Activated naive CD8-positive, alpha-beta T cell treated with anti-CD3 and anti-CD28 coated beads, Interleukin-2, amount 50 U/mL, for 24 hours (primary cell): ENCODE measurements at regions not wholly inside any gene's neighbourhood (a gene's known extent, or its start where the extent isn't known, plus 50 kb on each side); places are given as distances from the start of the nearest gene placed in this dataset.

Experiments
- ATAC-seq: fragments of 150-1000 bp; cut with Tn5 transposase; one replicate; pipeline ENCODE4 v1.10.0; 2021
- DNase-seq: peaks from one replicate; pipeline ENCODE4 v3.0.0; 2021
- H3K27ac Mint-ChIP-seq: one replicate; pipeline ENCODE4 v1.8.0; 2021; ENCODE audit warnings: mild to moderate bottlenecking, mixed read lengths
- H3K27me3 Mint-ChIP-seq: one replicate; pipeline ENCODE4 v1.8.0; 2021; ENCODE audit warnings: mixed read lengths
- H3K36me3 Mint-ChIP-seq: one replicate; pipeline ENCODE4 v1.8.0; 2021; ENCODE audit warnings: low read depth, mixed read lengths
- H3K4me1 Mint-ChIP-seq: one replicate; pipeline ENCODE4 v1.8.0; 2021; ENCODE audit warnings: mixed read lengths
- H3K4me3 Mint-ChIP-seq: one replicate; pipeline ENCODE4 v1.8.0; 2021; ENCODE audit warnings: mild to moderate bottlenecking, moderate library complexity, mixed read lengths
- H3K9me3 Mint-ChIP-seq: one replicate; pipeline ENCODE4 v1.8.0; 2021; ENCODE audit warnings: mixed read lengths

DNA sequence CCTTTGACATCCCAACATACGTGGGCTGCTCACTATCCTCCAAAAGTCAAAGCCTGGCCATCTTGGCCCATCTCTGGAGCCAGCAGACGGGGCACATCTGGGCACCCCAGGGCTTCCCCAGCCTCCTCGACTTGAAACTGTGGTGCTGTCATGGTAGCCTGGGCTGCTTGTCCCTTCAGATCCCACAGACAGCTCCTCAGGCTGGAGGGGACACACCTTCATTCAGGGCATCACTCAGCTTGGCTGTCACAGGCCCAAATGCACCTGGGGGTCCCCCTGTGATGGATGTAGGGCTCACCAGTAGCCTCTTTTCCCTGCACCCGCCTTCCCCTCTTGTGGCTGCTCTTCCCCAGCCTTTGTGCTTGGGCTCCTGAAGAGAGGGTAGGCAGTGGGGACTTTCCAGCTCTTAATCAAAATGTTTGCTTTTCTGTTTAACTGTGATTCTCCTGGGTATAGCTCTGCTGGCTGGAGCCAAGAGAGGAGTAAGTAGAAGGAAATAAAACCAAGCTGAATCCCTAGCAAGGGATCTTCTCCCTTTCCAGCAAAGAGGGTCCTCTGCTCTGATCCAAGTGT, 92.3 kb downstream of the GYPC start:
- no peak overlapping the region for H3K4me3 Mint-ChIP-seq
- H3K27me3 Mint-ChIP-seq: no peaks in the 10 kb centered on the region
- DNase-seq (no peak), ATAC-seq (no peak)
- no peaks in the 10 kb centered on the region for H3K36me3 Mint-ChIP-seq
- no peak overlapping the region for H3K27ac Mint-ChIP-seq
- H3K4me1 Mint-ChIP-seq: peaks cover 5% of the 10 kb centered on the region
- no peaks in the 10 kb centered on the region for H3K9me3 Mint-ChIP-seq

DNA sequence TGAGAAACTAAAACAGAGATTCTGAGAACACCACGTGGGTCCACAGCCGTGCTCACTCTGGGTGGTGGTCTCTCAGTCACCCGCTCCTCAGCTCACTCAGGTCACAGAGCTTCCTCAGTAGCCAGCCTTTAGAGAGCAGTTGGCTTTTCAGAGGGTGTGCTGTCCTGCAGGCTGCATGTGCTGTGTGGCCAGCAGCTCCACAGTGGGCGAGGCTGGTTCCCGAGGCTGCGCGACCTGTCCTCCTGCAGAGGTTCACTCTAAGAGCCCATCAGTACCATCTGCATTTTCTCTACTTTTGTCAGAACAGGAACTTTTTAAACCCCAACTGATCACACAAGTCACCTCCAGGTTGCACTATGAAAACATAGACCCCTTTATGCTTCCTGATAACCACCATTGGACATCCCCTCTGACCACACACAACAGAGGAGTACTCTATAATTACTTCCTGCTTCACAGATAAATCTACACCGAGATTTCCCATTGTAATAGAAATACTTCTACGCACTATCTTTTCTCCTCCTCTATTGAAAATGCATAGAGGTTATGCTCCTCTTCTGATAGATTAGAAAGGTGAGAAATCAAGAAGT, 93.1 kb downstream of the GYPC start:
- Mint-ChIP-seq H3K27ac (no peak overlapping the region), H3K4me3 (no peak overlapping the region), H3K36me3 (no peaks in the 10 kb centered on the region), H3K4me1 (peaks cover 5% of the 10 kb centered on the region), H3K9me3 (no peaks in the 10 kb centered on the region), H3K27me3 (no peaks in the 10 kb centered on the region)
- DNase-seq (no peak), ATAC-seq (no peak)

GRCh38 chr2:126749537-126749936, 93.6 kb downstream of the GYPC start:
- Mint-ChIP-seq H3K36me3 (no peaks in the 10 kb centered on the region), H3K27ac (no peak overlapping the region), H3K9me3 (no peaks in the 10 kb centered on the region), H3K4me1 (peaks cover 6% of the 10 kb centered on the region), H3K4me3 (no peak overlapping the region), H3K27me3 (no peaks in the 10 kb centered on the region)
- DNase-seq: no peak
- peak; percentile 53 for ATAC-seq

GRCh38 chr2:126750506-126750905, 94.5 kb downstream of the GYPC start:
- Mint-ChIP-seq H3K27ac (no peak overlapping the region), H3K27me3 (no peaks in the 10 kb centered on the region), H3K9me3 (no peaks in the 10 kb centered on the region), H3K4me1 (peaks cover 9% of the 10 kb centered on the region), H3K36me3 (no peaks in the 10 kb centered on the region), H3K4me3 (no peak overlapping the region)
- no peak for ATAC-seq
- no peak for DNase-seq

DNA sequence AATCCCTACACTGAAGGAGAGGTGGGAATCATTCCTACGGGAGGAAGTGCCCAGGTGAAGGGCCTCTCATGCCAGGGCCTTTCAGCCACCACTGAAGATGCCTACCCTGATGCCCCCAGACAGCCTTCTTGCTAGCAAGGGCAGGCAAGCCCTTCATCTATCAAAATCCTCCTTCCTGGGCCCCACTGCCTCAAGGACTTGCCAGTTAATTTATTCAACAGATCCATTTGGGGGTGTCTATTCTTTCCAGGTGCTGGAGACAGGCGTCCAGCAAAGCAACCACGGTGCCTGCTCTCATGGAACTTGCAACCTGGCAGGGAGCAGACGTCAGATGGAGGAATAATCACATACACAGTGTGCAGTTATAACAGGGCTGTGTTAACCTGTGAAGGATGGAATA, 95.5 kb downstream of the GYPC start:
- no peaks in the 10 kb centered on the region for H3K27me3 Mint-ChIP-seq
- H3K27ac Mint-ChIP-seq: no peak overlapping the region
- no peaks in the 10 kb centered on the region for H3K36me3 Mint-ChIP-seq
- no peak overlapping the region for H3K4me3 Mint-ChIP-seq
- ATAC-seq: no peak
- no peaks in the 10 kb centered on the region for H3K9me3 Mint-ChIP-seq
- H3K4me1 Mint-ChIP-seq: peaks cover 9% of the 10 kb centered on the region
- no peak for DNase-seq

DNA sequence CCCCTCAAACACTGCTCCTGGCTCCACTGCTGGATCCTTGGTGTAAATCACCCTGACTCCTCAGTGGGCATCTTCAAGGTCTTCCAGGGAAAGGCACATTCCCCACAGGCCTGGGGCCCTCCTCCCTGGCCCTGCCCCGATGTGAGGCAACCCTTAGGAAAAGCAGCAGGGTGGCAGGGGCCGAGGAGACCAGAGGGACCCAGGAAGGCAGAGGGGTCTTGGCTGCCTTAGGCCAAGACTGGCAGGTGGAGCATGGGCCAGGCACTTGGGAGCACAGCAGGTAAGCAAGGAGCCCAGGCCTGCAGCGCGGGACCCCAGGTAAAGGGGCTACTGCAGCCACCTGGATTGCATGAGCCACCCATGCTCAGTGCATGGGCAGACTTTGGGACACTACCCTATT, 96.9 kb downstream of the GYPC start:
- DNase-seq: no peak
- Mint-ChIP-seq H3K27me3 (no peaks in the 10 kb centered on the region), H3K4me1 (peaks cover 9% of the 10 kb centered on the region), H3K27ac (no peak overlapping the region), H3K4me3 (no peak overlapping the region), H3K9me3 (no peaks in the 10 kb centered on the region), H3K36me3 (no peaks in the 10 kb centered on the region)
- no peak for ATAC-seq

- ATAC-seq (no peak), DNase-seq (no peak)
- Mint-ChIP-seq H3K27ac (no peak overlapping the region), H3K4me3 (no peak overlapping the region), H3K27me3 (no peaks in the 10 kb centered on the region), H3K9me3 (no peaks in the 10 kb centered on the region), H3K36me3 (no peaks in the 10 kb centered on the region), H3K4me1 (peaks cover 9% of the 10 kb centered on the region)
These were observed 97.7 kb downstream of the GYPC start for GRCh38 chr2:126753501-126754212.

- no peak overlapping the region for H3K4me3 Mint-ChIP-seq
- no peaks in the 10 kb centered on the region for H3K27me3 Mint-ChIP-seq
- H3K9me3 Mint-ChIP-seq: no peaks in the 10 kb centered on the region
- no peak overlapping the region for H3K27ac Mint-ChIP-seq
- DNase-seq: no peak
- no peak for ATAC-seq
- H3K4me1 Mint-ChIP-seq: peaks cover 4% of the 10 kb centered on the region
- no peaks in the 10 kb centered on the region for H3K36me3 Mint-ChIP-seq
These were observed 98.5 kb downstream of the GYPC start for GRCh38 chr2:126754240-126755004.

DNA sequence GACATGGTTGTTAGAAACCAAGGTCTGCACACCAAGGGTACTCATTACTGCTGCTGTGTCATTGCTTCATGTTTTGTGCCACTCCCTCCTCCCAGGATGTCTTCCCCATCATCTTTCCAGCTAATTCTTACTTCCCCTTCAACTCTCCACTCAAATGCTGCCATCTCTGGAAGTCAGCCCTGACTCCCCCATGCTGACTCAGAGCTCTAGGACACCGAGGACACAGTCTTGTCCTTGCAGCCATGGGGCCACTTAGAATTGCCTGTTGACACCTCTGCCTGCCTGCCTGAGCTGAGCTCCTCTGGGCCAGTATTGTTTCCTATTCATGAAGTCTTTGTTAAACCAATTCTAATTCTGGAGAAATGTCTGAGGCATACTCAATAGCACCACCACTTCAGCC, 100.2 kb downstream of the GYPC start:
- DNase-seq: no peak
- H3K9me3 Mint-ChIP-seq: no peaks in the 10 kb centered on the region
- no peaks in the 10 kb centered on the region for H3K27me3 Mint-ChIP-seq
- no peak for ATAC-seq
- peaks cover 6% of the 10 kb centered on the region for H3K4me1 Mint-ChIP-seq
- H3K4me3 Mint-ChIP-seq: no peak overlapping the region
- no peaks in the 10 kb centered on the region for H3K36me3 Mint-ChIP-seq
- no peak overlapping the region for H3K27ac Mint-ChIP-seq

- DNase-seq: no peak
- Mint-ChIP-seq H3K4me1 (peaks cover 44% of the 10 kb centered on the region), H3K27ac (no peak overlapping the region), H3K9me3 (no peaks in the 10 kb centered on the region), H3K4me3 (no peak overlapping the region), H3K36me3 (no peaks in the 10 kb centered on the region), H3K27me3 (no peaks in the 10 kb centered on the region)
- ATAC-seq: no peak
These were observed 105.5 kb downstream of the GYPC start for GRCh38 chr2:126761256-126761980.

DNA sequence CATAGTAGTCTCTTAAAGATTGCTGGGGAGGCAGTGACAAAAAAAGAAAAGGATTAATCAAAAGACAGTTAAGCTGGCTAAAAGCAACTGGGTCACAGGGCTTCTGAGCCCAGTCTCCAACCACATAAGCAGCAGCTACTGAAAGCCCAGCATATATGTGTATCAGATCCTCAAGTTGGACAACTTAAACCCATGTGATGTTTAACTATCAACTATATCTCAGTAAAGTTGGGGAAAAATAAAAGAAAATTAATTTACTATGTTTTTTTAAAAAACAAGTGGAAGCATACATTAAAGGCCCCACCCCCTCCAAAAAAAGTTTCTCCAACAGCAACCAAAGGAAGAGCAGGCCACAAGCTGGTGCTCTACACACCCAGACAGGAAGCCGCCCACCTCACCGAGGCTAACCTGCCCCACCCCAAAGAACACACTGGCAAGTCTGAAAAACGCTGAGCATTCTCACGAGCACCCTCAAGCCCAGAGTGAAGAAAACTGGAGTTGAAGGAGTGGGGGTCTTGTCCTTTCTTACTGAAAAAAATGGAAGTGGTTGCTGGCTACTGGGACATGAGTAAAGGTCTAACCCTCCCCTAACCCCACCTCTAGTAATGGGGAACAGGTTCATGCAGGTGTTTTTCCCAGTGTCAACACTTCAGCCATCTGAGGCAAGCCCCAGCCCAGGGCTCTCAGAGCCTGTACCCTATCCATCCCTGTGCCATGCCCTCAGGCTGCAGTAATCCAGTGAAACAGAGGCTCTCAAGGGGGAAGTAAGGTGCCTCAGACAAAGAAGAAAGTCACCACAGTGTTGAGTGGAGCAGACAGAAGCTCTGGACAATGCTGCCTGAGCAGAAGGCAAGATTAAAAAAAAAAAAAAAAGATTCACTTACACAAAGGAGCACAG, 106.3 kb downstream of the GYPC start:
- no peak overlapping the region for H3K4me3 Mint-ChIP-seq
- DNase-seq: peak; percentile 51

DNA sequence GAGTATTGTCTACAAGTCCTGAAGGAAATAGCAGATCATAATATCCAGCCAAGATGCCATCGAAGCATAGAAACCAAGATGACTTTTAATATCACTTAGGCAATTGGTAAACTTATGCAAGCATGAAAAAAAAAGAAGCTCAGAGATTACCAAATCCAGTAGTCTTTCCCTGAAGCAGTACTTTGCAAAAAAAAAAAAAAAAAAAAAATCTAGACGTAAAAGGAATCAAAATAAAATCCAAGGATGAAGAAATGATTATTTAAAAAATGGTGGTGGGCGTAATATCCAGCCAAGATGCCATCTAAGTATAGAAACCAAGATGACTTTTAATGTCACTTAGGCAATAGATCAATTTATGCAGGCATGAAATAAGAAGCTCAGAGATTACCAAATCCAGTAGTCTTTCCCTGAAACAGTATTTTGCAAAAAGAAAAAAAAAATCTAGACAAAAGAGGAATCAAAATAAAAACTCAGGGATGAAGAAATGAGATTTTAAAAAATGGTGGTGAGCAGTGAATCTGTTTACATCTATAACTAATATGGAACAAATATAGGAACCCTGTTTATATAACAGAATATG, 108.8 kb downstream of the GYPC start:
- Mint-ChIP-seq H3K4me3 (no peak overlapping the region), H3K27me3 (no peaks in the 10 kb centered on the region), H3K9me3 (no peaks in the 10 kb centered on the region), H3K4me1 (peaks cover 47% of the 10 kb centered on the region), H3K27ac (no peak overlapping the region), H3K36me3 (no peaks in the 10 kb centered on the region)
- DNase-seq (no peak), ATAC-seq (no peak)

More for the DNA sequence above, 106.3 kb downstream of the GYPC start:
- H3K4me1 Mint-ChIP-seq: peaks cover 45% of the 10 kb centered on the region
- H3K9me3 Mint-ChIP-seq: no peaks in the 10 kb centered on the region
- no peaks in the 10 kb centered on the region for H3K27me3 Mint-ChIP-seq
- peak; percentile 90 for ATAC-seq
- peak overlapping the region; percentile 57 for H3K27ac Mint-ChIP-seq
- H3K36me3 Mint-ChIP-seq: no peaks in the 10 kb centered on the region

- Mint-ChIP-seq H3K36me3 (no peaks in the 10 kb centered on the region), H3K9me3 (no peaks in the 10 kb centered on the region), H3K4me1 (peaks cover 47% of the 10 kb centered on the region), H3K27me3 (no peaks in the 10 kb centered on the region), H3K27ac (no peak overlapping the region), H3K4me3 (no peak overlapping the region)
- ATAC-seq (no peak), DNase-seq (no peak)
These were observed 109.4 kb downstream of the GYPC start for GRCh38 chr2:126765395-126765794.
